SU-DHL-6 (cell line): ENCODE measurements at regions not wholly inside any gene's neighbourhood (a gene's known extent, or its start where the extent isn't known, plus 50 kb on each side); places are given as distances from the start of the nearest gene placed in this dataset.

ENCODE experiments used
- CTCF ChIP-seq: fragments of 200-600 bp; sonication (generic); IDR thresholded peaks from one replicate; pipeline ENCODE4 v1.5.1; 2017; ENCODE audit warnings: antibody characterized with exemption, mild to moderate bottlenecking, low read length, moderate library complexity; ENCODE audit not compliant: insufficient read depth, poor library complexity, severe bottlenecking
- EZH2phosphoT487 ChIP-seq: fragments of 200-600 bp; sonication (generic), shearing (Covaris generic); conservative IDR thresholded peaks from 2 replicates; pipeline ENCODE4 v1.6.1; 2018; ENCODE audit warnings: mild to moderate bottlenecking, antibody characterized with exemption, low read length, moderate library complexity, mixed read lengths

- TF ChIP-seq CTCF (no peak), EZH2phosphoT487 (no peak)
Measured at GRCh38 chr5:15248731-15249130, 251.2 kb upstream of the FBXL7 start.
